OCI-LY1 (cell line): ENCODE measurements at regions not wholly inside any gene's neighbourhood (a gene's known extent, or its start where the extent isn't known, plus 50 kb on each side); places are given as distances from the start of the nearest gene placed in this dataset.

Source experiments
- EZH2 ChIP-seq: fragments of 200-600 bp; sonication (generic), shearing (Covaris generic); IDR thresholded peaks from 2 replicates; pipeline ENCODE4 v1.8.0; 2017; ENCODE audit warnings: borderline replicate concordance, mixed run types, mild to moderate bottlenecking, antibody characterized with exemption, low read length, moderate library complexity, mixed read lengths
- TF ChIP-seq, protein P1 (sequence below): fragments of 200-600 bp; sonication (generic), shearing (Covaris generic); IDR thresholded peaks from 2 replicates; pipeline ENCODE4 v1.5.1; 2017; ENCODE audit warnings: mild to moderate bottlenecking, antibody characterized with exemption, low read length, moderate library complexity, mixed read lengths

DNA sequence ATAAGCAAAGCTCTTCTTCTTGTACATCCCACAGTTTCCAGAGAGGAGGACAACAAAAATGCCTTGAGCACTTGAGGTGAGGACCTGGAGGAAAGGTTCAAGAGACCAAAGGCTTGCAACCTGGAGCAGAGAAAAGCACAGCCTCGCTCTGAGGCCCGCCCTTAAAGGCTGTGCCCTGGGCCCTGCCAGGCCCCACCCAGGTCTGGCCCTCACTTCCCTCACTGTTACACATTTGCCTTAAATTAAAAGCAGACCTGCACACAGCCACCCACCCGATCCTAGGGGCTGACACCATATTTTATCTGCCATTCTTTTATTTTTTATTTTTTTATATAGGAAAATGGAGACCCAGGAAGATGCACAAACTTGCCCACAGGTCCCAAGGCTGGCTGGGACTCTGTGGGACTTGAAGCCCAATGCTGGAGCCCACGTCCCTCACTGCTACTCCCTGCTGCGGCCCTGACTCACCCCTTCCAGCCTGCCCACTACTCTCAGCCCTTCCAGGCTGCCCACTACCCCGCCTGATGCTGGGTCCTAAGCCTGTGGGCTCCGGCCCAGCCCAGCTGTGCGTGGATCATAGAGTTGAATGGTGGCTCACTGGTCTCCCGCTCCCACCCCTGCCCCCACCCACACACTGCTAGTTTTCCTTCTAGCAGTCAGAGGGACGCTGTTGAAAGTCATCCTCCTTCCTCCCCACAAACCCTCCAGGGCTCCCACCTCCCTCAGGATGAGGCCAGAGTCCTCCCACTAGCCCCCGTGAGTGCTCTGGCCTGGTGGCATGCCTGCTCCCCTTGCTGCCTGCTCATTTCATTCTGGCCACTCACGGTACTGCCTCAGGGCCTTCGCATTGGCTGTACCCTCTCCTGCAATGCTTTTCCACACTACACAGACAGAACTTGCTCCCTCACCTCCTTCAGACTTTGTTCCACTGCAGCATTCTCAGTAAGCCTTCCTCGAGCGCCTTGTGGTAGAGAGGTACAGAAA, 77.6 kb upstream of the MED9 start:
- TF ChIP-seq, protein P1, sequence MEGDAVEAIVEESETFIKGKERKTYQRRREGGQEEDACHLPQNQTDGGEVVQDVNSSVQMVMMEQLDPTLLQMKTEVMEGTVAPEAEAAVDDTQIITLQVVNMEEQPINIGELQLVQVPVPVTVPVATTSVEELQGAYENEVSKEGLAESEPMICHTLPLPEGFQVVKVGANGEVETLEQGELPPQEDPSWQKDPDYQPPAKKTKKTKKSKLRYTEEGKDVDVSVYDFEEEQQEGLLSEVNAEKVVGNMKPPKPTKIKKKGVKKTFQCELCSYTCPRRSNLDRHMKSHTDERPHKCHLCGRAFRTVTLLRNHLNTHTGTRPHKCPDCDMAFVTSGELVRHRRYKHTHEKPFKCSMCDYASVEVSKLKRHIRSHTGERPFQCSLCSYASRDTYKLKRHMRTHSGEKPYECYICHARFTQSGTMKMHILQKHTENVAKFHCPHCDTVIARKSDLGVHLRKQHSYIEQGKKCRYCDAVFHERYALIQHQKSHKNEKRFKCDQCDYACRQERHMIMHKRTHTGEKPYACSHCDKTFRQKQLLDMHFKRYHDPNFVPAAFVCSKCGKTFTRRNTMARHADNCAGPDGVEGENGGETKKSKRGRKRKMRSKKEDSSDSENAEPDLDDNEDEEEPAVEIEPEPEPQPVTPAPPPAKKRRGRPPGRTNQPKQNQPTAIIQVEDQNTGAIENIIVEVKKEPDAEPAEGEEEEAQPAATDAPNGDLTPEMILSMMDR = no peak
- TF ChIP-seq EZH2 = no peak
